Testis (tissue), 2 donors: ENCODE measurements at regions not wholly inside any gene's neighbourhood (a gene's known extent, or its start where the extent isn't known, plus 50 kb on each side); places are given as distances from the start of the nearest gene placed in this dataset.

Experiments
- POLR2A ChIP-seq: fragments of 450-650 bp; IDR thresholded peaks from one replicate; pipeline ENCODE4 v1.6.1; 2017; ENCODE audit warnings: antibody characterized with exemption, mild to moderate bottlenecking, moderate library complexity
- TF ChIP-seq, protein P1 (sequence below), 3 experiments: fragments of 450-650 bp in 2 of 3; fragments of 200-600 bp in 1 of 3; sonication (generic) in 1 of 3; IDR thresholded peaks; one replicate each; pipeline ENCODE4 v1.5.1; 2016 to 2019; ENCODE audit warnings: antibody characterized with exemption in 3 of 3, mild to moderate bottlenecking in 2 of 3, moderate library complexity in 1 of 3

DNA sequence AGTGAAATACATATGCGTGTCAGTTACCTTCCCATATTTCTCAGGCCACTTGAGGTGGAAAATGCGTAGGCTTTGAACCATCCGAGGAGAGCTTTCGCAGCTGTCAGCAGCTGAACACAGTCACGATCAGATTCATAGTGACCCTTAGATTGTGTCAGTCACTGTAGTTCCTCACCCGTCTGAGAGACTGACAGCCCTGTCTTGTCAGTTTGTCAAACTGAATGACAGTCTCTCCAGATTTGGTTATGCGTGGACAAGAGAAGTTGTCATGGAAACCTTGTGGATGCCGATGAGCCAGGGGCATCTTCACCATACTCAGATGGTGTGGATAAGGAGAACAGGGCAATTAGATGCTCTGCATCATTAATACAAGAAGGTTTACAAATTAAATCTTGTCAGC lies 546.3 kb downstream of the TYW1 start:
- TF ChIP-seq, protein P1, sequence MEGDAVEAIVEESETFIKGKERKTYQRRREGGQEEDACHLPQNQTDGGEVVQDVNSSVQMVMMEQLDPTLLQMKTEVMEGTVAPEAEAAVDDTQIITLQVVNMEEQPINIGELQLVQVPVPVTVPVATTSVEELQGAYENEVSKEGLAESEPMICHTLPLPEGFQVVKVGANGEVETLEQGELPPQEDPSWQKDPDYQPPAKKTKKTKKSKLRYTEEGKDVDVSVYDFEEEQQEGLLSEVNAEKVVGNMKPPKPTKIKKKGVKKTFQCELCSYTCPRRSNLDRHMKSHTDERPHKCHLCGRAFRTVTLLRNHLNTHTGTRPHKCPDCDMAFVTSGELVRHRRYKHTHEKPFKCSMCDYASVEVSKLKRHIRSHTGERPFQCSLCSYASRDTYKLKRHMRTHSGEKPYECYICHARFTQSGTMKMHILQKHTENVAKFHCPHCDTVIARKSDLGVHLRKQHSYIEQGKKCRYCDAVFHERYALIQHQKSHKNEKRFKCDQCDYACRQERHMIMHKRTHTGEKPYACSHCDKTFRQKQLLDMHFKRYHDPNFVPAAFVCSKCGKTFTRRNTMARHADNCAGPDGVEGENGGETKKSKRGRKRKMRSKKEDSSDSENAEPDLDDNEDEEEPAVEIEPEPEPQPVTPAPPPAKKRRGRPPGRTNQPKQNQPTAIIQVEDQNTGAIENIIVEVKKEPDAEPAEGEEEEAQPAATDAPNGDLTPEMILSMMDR (IDR thresholded peaks at IDR 0.05), result no peak
- TF ChIP-seq POLR2A, result no peak
